GM18498 (cell line): ENCODE measurements at regions not wholly inside any gene's neighbourhood (a gene's known extent, or its start where the extent isn't known, plus 50 kb on each side); places are given as distances from the start of the nearest gene placed in this dataset.
"Not testable (repeated sequence)": the region's sequence is repeated elsewhere in the genome, so short reads cannot be mapped to it uniquely, and the experiment has no call there.

Experiments
- ATAC-seq: cut with Tn5 transposase; IDR thresholded peaks from one replicate; pipeline ENCODE4 v1.9.1; 2021; ENCODE audit warnings: mild to moderate bottlenecking, moderate library complexity; ENCODE audit not compliant: unreplicated experiment

DNA sequence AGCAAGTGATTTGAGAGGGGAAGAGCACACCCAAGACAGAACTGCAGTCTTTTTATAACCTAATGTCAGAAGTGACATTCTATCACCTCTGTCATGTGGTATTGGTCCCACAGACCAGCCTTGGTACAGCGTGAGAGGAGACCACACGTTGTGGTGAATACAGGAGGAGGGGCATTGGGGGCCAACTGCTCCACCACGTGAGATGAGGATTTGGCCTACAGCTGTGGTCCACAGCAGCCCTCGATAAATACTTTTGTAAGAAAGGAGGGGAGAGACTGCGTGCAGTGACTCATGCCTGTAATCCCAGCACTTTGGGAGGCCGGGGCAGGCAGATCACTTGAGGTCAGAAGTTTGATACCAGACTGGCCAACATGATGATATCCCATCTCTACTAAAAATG is 243.1 kb downstream of the FGFR2 start:
- ATAC-seq: no peak

DNA sequence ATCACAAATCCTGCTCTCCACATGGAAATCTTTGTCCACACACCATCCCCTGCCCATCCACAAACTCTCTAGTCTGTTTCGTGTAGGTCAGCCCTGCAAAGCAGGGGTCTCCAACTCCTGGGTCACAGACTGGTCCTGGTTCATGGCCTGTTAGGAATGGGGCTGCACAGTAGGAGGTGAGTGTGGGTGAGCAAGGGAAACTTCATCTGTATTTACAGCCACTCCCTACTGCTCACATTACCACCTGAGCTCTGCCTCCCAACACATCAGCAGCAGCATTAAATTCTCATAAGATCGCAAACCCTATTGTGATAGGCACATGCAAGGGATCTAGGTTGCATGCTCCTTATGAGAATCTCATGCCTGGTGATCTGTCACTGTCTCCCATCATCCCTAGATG is 242.1 kb downstream of the FGFR2 start:
- ATAC-seq: no peak

DNA sequence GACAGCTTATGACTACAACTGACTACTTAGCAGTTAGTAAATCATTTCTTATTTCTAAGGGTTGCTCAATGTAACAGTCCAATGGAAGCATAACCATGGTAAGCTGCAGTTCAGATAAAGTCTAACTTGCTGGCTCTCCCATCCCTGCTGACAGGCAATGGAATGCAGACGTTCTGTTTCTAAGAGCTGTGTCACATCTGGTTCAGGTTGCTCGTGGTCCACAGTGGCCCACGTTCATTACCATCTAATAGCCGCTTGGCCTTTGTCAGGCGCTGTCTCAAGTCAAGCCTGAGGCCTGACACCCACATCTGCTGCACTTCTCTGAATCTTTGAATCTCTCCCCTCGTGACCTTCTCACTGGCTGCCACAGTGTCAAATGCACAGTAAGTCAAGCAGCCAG is 240.8 kb downstream of the FGFR2 start:
- ATAC-seq: no peak

DNA sequence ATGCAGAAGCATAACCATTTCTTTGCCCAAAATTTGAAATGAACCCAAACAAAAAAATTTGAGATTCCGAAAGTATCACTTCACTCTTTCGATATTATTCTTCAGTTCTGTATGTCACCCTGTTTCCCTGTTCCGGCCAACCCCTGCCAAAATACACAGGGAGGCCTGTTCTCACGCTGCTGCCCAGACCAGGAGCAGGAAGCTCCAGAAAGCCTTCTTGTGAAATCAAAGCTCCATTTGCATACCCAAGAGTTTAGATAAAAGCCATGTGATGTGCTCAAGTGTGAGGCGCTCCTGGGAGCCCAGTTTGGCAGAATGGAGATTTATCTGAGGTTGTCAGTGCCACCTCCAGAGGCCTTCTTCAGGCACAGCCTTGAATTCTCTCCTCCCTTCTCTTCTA is 236.2 kb downstream of the FGFR2 start:
- no peak for ATAC-seq

DNA sequence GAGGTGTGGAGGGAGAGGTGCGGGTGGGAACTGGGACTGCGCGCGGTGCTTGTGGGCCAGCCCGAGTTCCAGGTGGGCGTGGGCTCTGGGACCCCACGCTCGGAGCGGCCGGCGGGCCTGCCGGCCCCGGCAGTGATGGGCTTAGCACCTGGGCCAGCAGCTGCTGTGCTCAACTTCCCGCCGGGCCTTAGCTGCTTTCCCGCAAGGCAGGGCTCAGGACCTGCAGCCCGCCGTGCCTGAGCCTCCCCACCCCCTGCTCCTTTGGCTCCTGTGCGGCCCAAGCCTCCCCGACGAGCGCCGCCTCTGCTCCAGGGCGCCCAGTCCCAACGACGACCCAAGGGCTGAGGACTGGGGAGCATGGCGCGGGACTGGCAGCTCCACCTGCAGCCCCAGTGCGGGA is 232.7 kb downstream of the FGFR2 start:
- no peak for ATAC-seq

DNA sequence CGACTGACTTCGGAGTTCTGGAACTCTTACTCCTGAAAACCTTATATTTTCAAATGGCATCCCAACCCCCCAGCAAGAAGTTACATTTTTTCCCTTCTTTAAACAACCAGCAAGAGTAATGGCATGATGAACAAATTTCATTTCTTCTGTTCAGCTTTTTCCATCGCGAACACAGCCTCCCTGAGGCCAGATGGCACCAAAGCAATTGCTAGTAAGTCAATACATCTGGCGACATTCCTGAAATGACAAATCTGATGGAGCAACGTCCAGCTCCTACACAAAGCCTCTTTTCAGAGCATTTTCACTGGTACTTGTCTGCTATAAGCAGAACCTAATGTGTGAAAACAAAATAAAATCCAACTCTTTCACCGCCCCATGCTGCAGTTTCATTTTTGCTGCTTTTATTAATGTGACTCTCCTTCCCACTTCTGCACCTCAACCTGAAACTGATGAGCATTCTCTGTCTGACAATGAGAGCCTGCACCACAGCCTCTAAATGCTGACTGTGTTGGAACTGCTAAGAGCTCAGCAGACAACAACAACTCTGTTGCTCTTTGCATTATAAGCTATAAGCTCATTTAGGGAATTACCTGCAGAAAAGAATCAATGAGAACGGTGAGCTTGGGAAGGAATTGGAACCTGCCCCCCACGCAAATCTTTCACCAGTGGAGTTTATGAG is 229.8 kb downstream of the FGFR2 start:
- ATAC-seq: no peak

DNA sequence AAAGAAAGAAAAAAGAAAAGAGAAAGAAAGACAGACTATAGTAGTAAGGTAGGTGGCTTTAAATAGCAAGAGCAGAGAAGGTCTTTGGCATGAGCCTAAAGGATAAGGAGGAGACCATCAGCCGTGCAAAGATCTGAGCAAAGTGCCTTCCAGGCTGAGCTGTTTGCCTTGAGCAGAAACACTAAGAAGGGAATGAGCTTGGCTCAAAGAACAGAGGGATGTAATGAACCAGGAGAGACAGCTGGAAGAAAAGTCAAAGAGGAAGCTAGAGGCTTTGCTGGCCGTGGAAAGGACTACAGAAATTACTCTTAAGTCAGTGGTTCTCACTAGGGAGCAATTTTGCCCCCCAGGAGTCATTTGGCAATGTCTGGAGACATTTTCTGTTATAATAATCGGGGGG is 228.6 kb downstream of the FGFR2 start:
- no peak for ATAC-seq

DNA sequence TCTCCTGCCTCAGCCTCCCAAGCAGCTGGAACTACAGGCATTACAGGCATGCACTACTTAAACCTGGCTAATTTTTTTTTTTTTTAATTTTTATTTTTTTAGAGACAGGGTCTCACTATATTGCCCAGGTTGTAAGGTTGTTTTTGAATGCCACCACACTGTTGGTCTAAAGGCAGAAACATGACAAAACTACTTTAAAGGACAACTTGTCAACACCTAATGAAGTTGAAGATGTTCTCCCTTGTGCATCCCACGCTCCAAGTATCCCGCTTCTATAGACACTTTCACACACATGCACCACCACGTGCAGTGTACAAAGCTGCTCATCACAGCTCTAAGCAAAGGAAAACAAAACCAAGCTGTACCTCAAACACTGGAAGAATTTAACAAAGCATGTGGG is 226.4 kb downstream of the FGFR2 start:
- ATAC-seq: no peak

DNA sequence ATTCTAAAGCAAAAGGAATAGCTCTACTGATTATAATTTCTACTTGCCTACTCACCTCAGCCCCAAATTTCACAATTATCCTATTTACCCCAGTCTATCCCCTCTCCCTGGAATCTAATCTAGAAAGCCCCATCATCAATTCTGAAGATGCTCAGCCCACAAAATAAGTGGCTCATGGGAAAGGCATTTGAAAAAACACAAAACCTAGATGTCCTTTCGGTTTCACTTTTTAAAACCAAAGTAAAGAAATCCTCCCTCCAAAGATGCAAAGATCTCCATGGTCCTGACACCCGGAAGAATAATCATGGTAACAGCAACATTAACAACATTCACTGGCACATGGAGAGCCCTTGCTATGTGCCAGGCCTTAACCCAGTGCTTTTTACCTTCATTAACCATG is 224.8 kb downstream of the FGFR2 start:
- no peak for ATAC-seq

DNA sequence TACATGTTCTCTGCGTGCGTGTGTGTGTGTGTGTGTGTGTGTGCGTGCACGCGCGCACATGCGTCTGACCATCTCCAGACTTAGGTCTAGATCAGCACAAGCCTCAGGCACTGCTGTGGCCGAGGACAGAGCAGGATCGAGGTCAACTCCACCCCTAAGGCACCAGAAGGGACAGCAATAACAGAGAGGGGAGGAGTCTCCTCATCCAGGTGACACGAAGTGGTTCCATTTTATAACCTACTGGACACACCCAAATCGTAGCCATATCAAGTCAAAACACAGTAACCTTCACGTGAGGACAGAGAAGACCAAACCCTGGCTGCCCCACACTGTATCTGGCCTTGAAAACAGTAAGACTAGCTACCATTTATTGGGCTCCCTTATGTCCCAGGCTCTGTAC is 224.1 kb downstream of the FGFR2 start:
- no peak for ATAC-seq

DNA sequence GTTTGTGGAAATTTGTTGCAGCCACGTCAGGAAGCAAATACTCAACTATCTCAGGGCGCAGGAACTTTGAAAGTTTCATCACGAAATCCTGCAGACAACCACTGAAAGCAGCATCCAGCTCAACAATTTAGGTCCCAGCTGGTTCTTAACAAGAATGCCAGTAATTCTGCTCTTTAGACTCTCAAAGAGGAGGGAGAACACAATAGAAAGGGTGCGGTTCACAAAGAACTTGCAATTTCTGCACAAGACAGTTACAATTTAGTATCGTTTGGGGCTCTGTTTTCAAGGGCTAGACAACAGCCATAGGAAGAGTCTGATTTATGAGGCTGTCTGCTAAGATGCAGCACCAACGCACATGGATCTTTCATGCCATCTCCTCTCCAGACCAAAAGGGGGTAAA is 223.1 kb downstream of the FGFR2 start:
- ATAC-seq: no peak

DNA sequence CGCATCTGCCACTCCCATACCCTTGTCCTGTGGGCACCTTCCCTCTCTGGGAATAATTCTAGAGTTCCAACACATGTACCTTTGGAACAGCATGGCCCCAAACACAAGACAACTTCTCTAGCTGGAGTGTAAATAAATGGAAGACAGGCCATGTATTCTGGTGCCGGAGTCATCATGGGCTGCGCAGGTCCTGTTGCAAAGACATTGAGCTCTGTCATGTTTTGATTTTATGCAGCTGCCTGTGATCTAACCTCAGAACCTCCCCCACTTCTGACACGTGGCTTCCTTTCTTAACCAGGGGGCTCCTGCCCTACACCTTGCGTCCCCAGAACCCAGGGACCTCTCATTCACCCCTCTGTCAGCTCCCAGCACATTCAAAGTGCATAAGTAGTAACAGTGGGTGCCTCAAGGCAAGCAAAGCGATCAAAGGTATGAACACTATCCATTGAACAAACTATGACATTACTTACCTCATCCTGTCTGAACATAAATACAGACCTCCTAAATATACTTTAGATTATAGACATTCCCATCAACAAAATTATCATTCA is 219.9 kb downstream of the FGFR2 start:
- no peak for ATAC-seq

DNA sequence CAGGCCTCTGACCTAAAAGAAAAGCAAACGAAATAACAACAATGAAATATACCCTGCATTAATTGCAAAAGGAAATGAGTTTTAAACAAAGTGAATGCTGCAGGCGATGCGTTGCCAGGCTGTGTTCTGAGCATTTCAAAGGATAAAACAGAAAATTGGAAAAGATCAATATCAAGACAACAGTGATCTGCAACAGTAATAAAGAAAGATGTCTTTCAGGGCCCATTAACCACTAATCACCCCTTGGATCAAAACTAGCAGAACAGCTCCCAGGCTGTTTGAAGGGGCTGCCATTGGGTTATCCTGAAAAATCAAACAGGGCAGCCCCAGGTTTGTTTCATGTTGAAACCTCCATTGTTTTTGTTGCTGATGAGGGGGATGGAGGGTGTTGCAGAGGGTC is 219.2 kb downstream of the FGFR2 start:
- no peak for ATAC-seq

DNA sequence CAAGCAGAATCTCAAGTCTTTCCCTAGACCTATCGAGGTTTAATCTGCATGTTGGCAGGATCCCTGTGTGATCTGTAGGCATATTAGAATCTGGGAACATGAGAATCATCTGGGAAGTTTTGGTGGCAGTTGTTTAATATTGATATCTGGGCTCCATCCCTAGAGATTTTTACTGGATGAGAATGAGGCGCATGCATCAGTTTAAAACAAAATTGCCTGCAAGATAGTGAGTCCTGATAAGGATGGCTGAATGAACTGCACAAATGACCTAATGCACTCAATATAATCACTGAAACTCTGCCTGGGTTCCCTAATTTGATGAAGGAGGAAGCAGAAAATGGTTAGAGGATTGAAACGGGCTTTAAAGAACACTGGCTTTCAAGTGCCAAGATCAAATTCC is 218.0 kb downstream of the FGFR2 start:
- no peak for ATAC-seq

DNA sequence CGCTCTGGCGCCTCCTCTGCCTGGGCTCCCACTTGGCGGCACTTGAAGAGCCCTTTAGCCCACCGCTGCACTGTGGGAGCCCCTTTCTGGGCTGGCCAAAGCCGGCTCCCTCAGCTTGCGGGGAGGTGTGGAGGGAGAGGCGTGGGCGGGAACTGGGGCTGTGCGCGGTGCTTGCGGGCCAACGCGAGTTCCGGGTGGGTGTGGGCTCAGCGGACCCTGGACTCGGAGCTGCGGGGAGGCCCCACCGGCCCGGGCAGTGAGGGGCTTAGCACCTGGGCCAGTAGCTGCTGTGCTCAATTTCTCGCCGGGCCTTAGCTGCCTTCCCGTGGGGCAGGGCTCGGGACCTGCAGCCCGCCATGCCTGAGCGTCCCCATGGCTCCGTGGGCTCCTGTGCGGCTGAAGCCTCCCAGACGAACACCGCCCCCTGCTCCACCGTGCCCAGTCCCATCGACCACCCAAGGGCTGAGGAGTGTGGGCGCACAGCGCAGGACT is 216.2 kb downstream of the FGFR2 start:
- ATAC-seq: not testable (repeated sequence)

DNA sequence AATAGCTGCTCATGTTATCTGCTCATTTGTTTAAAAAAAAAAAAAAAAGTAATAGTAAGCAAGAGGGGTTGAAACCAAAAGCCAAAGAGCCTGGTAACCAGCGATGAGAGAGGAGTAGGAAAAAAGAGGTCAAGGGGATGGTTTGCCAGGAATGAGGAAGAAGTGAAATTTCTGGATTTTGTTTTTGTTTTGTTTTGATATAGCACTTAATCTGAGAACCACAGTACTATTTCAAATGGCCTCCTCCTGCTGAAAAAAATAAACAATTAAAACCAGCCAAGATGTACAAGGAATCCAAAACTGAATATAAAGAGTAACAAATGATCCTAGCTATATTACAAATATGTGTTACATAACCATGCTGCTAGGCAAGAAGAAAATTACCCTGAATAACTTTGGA is 213.1 kb downstream of the FGFR2 start:
- no peak for ATAC-seq

DNA sequence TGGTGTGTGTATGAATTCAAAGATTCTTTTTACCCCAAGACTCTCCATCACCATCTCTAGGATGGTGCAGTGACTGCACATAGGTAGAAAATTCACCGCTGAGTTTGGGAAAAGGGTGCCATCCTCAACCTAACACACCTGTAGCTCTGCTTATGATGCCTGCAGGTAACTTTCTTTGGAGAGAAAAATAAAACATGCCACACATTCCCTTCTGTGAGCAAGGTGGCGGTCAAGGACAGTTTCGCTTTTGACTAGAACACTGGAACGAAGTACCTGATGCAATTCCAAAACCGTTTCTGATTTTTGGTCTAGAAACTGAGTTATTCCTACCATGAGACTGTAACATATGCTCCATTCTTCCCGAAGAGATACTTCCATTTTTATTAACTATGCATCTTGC is 205.6 kb downstream of the FGFR2 start:
- ATAC-seq: no peak

DNA sequence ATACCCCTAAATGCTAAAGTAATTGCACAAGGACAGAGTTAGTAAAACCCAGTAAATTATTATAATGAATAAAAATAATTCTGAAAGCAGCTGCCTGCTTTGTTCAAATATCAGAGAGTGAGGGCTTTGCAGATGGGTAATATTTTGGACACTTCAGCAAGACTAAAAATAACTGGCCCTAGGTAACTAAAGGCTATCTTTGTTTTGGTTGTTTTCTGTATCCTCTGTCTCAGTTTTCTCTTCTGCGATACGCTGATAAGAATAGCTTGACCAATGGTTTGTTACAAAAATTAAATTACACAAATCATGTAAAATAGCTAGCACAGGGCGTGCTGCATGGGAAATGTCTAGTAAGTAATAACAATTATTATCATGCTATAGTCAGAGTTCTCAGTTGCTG is 204.7 kb downstream of the FGFR2 start:
- ATAC-seq: no peak

DNA sequence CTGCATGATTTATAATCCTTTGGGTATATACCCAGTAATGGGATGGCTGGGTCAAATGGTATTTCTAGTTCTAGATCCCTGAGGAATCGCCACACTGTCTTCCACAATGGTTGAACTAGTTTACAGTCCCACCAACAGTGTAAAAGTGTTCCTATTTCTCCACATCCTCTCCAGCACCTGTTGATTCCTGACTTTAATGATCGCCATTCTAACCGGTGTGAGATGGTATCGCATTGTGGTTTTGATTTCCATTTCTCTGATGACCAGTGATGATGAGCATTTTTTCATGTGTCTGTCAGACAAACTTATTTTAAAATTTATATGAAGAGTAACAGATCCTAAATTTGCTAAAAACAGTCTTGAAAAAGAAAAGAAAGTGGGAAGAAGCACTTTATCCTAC is 197.7 kb downstream of the FGFR2 start:
- ATAC-seq: not testable (repeated sequence)

DNA sequence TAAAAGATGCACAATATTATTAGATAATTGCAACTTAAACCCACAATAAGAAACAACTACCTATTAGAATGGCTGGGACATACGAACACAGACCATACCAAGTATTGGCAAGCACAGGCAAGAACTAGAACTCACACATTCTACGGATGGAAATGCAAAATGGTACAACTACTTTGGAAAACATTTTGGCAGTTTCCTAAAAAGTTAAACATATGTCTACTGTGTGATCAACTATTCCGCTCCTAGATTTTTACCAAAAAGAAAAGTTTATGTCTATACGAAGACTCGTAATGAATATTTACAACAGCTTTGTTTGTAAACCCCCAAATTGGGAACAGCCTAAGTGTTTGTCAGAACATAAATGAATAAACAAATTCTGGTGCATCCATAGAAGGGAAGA is 194.7 kb downstream of the FGFR2 start:
- ATAC-seq: no peak

DNA sequence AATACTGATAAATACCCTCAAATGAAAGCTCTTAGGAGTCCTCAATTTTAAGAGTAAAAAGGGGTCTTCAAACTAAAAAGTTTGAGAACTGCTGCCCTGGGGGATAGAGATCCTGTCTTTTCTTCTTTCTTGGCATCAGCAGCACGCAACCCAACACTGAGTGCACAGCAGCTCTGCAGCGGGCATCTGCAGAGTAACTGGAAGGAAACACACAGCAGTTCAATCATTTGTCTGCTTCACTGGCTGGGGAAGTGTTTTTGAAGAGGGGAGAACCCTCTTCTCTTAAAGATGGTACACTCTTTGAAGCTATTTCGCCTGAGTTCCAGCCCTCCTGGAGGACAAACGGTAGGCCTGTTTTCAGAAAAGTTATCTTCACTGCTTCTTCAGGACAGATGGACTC is 193.6 kb downstream of the FGFR2 start:
- no peak for ATAC-seq

DNA sequence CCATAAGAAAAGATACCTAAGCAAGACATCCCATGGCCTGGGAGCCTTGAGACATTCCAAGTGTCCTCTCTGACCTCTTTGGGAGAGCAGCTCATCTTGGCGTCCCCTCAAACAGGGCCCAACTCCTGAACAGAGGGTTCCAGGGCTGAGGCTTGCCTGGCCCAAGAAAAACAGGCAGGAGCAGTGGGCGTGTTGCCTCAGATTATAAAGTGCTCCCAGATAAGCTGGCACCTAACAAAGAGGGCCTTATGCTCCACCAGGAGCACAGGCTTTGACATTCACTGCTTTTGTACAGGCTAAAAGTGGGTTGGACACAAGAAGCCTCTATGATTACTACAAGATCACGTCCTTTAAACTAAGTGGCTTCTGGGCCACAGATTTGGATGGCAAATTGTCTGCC is 193.1 kb downstream of the FGFR2 start:
- ATAC-seq: no peak

DNA sequence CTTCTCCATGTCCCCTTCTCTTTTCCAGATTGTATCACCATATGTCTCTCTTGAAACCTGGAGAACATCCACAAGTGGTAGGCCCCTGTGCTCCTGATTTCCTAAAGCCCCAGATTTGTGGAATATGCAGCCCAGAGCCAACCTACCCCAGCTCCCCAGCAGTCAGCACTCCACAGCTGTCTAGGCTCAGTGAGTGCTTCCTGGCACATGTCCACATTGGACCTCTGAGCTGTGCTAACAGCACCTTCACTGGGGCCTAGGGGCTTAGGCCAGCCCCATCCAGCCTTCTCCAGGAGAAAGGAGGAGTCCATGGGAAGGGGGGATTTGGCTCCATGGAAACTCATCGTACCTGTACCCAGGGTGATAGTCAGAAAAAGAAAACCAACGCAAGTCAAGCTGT is 192.7 kb downstream of the FGFR2 start:
- ATAC-seq: no peak
